HEK293T (cell line): ENCODE measurements at regions not wholly inside any gene's neighbourhood (a gene's known extent, or its start where the extent isn't known, plus 50 kb on each side); places are given as distances from the start of the nearest gene placed in this dataset.

Source experiments
- CTCF ChIA-PET: fragments of 350-600 bp; formaldehyde crosslinking; extraction: SDS; loops from one replicate; lab custom pipeline; 2021; ENCODE audit warnings: antibody characterized with exemption, inconsistent platforms; lab: Yijun Ruan, JAX
- POLR2A ChIA-PET: fragments of 350-600 bp; formaldehyde crosslinking; extraction: SDS; loops from one replicate; lab custom pipeline; 2020; ENCODE audit warnings: antibody characterized with exemption, inconsistent platforms; lab: Yijun Ruan, JAX
- DNase-seq: peaks from one replicate; pipeline ENCODE4 v3.0.0; 2012; ENCODE audit warnings: mixed read lengths; ENCODE audit errors: extremely low spot score
- ARNT ChIP-seq: fragments of 450-650 bp; IDR thresholded peaks from 2 replicates; pipeline ENCODE4 v1.6.1; 2017; ENCODE audit warnings: mild to moderate bottlenecking
- BHLHE40 ChIP-seq: fragments of 450-650 bp; IDR thresholded peaks from 2 replicates; pipeline ENCODE4 v1.6.1; 2016; ENCODE audit warnings: mild to moderate bottlenecking, moderate library complexity, borderline replicate concordance
- CTBP1 ChIP-seq: fragments of 450-650 bp; IDR thresholded peaks from 2 replicates; pipeline ENCODE4 v1.6.1; 2016; ENCODE audit warnings: borderline replicate concordance
- ELF4 ChIP-seq: fragments of 450-650 bp; IDR thresholded peaks from 2 replicates; pipeline ENCODE4 v1.6.1; 2017; ENCODE audit warnings: antibody characterized with exemption
- FOXA1 ChIP-seq: fragments of 450-650 bp; IDR thresholded peaks from 2 replicates; pipeline ENCODE4 v1.6.1; 2016; ENCODE audit warnings: mild to moderate bottlenecking
- FOXK2 ChIP-seq: fragments of 450-650 bp; IDR thresholded peaks from 2 replicates; pipeline ENCODE4 v1.6.1; 2016; ENCODE audit warnings: mild to moderate bottlenecking
- FOXM1 ChIP-seq: fragments of 450-650 bp; IDR thresholded peaks from 2 replicates; pipeline ENCODE4 v1.6.1; 2017; ENCODE audit warnings: mild to moderate bottlenecking, borderline replicate concordance
- HDGF ChIP-seq: fragments of 450-650 bp; IDR thresholded peaks from 2 replicates; pipeline ENCODE4 v1.6.1; 2017; ENCODE audit warnings: antibody characterized with exemption, borderline replicate concordance
- L3MBTL2 ChIP-seq: fragments of 450-650 bp; conservative IDR thresholded peaks from 2 replicates; pipeline ENCODE4 v1.6.1; 2016; ENCODE audit warnings: mild to moderate bottlenecking
- LEF1 ChIP-seq: fragments of 450-650 bp; IDR thresholded peaks from 2 replicates; pipeline ENCODE4 v1.6.1; 2017; ENCODE audit warnings: mild to moderate bottlenecking, borderline replicate concordance
- NFRKB ChIP-seq: fragments of 450-650 bp; IDR thresholded peaks from 2 replicates; pipeline ENCODE4 v1.6.1; 2016; ENCODE audit warnings: mild to moderate bottlenecking, moderate library complexity
- SP1 ChIP-seq: fragments of 450-650 bp; IDR thresholded peaks from 2 replicates; pipeline ENCODE4 v1.6.1; 2017
- SUZ12 ChIP-seq: fragments of 450-650 bp; IDR thresholded peaks from 2 replicates; pipeline ENCODE4 v1.6.1; 2016; ENCODE audit warnings: mild to moderate bottlenecking
- TARDBP ChIP-seq: fragments of 450-650 bp; IDR thresholded peaks from 2 replicates; pipeline ENCODE4 v1.6.1; 2016
- ZNF384 ChIP-seq: fragments of 450-650 bp; IDR thresholded peaks from 2 replicates; pipeline ENCODE4 v1.6.1; 2016
- TF ChIP-seq, protein P1 (sequence below): fragments of 450-650 bp; IDR thresholded peaks from 2 replicates; pipeline ENCODE4 v1.6.1; 2016

DNA sequence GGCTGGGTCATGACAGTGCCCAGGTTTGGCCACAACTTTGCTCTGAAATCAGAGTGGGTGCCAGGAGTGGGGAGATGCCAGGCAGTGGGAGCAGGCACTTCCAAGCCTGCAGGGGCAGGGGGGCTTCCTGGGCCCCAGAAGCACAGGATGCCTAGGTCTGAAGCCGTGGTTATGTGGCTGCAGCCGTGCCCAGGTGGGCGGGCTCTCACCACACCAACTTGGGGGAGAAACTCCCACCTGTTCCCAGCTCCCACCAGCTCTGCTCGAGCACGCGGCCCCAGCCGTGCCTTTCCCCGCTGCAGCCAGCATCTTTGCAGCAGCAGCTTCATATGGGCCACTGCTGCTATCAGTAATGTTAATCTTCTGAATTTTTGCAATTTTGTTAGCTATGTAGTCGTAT lies 331.4 kb downstream of the USP25 start:
- CTCF ChIA-PET: interaction anchor here (0.7 kb wide), 1 partner anchor 1098 kb away, joined by 4 read pairs; no protein-coding TSS in a partner anchor
- no peak for DNase-seq
- TF ChIP-seq ARNT (no peak), NFRKB (no peak), L3MBTL2 (no peak), ELF4 (no peak), FOXM1 (no peak), TARDBP (no peak), ZNF384 (no peak), SP1 (no peak), FOXA1 (no peak), LEF1 (no peak), BHLHE40 (no peak), CTBP1 (no peak), SUZ12 (no peak), FOXK2 (no peak), HDGF (no peak)
- TF ChIP-seq, protein P1, sequence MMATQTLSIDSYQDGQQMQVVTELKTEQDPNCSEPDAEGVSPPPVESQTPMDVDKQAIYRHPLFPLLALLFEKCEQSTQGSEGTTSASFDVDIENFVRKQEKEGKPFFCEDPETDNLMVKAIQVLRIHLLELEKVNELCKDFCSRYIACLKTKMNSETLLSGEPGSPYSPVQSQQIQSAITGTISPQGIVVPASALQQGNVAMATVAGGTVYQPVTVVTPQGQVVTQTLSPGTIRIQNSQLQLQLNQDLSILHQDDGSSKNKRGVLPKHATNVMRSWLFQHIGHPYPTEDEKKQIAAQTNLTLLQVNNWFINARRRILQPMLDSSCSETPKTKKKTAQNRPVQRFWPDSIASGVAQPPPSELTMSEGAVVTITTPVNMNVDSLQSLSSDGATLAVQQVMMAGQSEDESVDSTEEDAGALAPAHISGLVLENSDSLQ: no peak
- POLR2A ChIA-PET: no interaction called here

DNA sequence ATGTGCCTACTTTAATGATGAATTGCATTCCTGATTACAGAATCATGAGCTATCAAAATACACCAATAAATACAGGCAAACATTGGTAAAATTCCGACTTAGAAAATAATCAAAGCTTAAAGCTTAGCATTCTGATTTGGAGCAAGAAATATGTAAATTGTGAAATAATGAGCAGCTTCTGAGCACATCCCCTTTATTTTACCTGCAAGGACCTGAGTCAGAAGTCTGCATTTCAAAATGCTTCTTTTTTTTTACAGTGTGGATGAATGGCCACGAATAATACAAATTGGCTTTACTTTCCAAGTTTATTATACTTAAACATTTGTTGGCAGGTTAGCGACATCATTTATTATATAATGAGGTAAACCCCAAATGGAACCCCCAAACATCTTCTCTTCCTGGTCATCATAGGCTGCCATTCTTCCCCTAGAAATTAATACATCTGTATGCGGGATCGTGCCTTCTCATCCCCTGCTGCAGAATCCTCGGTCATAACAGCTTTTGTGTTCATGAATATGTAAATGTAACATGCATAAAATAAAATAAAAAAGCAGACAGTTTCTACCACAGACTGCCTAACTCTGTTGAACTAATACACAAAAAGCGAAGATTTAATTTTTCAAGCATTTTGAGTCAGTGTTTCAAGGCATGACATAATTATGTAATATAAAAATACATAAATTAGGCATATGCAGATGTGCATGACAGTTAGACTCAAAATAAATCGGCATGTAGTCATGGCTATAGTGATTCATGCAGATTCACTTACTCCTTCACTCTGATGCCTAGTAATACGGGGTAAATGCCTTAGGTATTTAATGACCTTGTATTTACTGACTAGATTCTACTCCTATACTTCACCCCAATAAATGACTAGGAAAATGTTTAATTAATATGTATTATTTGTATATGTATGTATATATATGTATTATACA lies 339.7 kb downstream of the USP25 start:
- TF ChIP-seq FOXA1: no peak
- DNase-seq: no peak
- ChIA-PET POLR2A (no interaction called here), CTCF (no interaction called here)

DNA sequence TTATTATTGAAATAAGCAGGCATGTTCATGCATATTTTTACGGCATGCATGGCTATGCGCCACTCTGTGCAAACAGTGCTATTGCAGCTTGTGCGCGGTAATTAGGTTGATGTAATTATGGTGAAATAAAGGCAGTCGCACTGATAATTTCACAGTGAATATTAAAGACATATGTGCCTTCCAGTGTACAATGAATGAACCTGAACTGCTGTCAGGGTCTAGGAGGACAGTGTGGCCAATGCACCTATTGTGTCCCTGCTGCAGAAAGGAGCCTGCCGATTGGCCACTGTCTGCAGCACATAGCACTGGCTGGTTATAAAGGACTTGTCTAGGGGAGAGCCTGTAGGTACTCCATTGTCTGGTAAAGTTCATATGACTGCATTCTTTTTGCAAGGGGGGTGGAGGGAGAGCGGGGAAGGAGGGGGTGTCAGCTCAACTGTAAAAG lies 340.4 kb downstream of the USP25 start:
- ChIA-PET CTCF (no interaction called here), POLR2A (no interaction called here)
- TF ChIP-seq FOXM1: no peak
- TF ChIP-seq ZNF384: no peak
- no peak for TF ChIP-seq FOXA1
- TF ChIP-seq SP1: no peak
- TF ChIP-seq SUZ12: no peak
- no peak for TF ChIP-seq FOXK2
- TF ChIP-seq LEF1: no peak
- no peak for TF ChIP-seq TARDBP
- no peak for TF ChIP-seq ARNT
- no peak for TF ChIP-seq HDGF
- TF ChIP-seq BHLHE40: no peak
- TF ChIP-seq CTBP1: no peak
- TF ChIP-seq, protein P1: no peak
- no peak for TF ChIP-seq ELF4
- no peak for TF ChIP-seq L3MBTL2
- TF ChIP-seq NFRKB: no peak
- DNase-seq: no peak

DNA sequence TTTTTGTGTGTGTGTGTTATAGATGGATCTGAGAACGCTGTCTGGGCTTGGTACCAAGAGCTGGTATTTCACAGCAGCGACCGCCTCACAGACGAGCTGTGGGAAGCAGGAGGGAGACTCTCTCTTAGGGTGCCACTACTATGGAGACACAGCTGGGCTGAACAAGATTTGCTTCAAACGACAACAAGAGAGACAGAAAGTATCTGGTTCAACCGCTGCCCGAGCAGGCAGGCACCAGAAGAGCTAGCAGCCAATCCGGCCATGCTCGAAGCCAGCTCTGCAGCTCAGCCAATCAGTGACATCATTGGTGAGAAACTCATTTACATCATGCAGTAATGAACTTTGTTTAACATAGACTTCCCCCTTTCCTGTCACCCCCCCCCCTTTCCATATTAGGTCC lies 341.3 kb downstream of the USP25 start:
- ChIA-PET POLR2A (no interaction called here), CTCF (no interaction called here)
- no peak for DNase-seq
- TF ChIP-seq, protein P1: no peak
- no peak for TF ChIP-seq CTBP1
- no peak for TF ChIP-seq FOXM1

DNA sequence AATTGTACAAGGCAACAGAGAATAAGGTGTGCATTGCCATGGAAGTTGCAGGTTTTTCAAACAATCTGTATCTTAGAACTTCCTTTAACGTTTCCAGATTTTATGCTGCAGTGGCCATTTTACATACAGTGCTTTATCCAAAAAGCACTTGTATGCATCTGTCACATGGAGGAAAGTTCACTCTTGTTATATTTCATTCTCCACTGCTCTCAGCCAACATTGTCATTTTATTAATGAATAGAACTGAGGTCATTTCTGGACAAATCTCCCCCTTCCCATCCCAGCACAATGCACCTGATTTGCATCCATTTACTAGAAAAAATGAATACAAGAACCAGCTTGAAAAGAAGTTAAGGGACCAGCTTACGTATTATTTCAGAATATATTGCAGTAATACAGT lies 342.0 kb downstream of the USP25 start:
- TF ChIP-seq LEF1 (no peak), SP1 (no peak), CTBP1 (no peak), HDGF (no peak), BHLHE40 (no peak), ELF4 (no peak)
- TF ChIP-seq, protein P1: no peak
- DNase-seq: no peak
- ChIA-PET CTCF (no interaction called here), POLR2A (no interaction called here)

DNA sequence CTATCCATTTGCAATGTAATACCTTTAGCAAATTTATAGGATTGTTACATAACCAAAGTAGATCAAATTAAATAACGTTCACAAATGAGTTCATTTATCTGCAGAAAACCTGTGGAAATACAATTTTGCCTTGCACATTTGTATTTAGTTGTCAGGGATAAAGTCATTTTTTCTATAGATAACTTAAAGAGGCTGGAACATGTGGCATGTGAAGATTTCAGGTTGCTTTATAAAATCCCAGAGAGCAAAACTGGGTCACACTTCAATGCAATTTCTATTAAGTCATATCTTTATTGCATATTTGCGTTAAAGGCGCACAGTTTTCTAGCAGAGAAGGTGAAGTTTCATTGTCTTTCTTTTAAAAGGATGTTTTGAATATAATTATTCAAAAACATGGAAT lies 342.4 kb downstream of the USP25 start:
- DNase-seq: no peak
- POLR2A ChIA-PET: no interaction called here
- CTCF ChIA-PET: no interaction called here
- TF ChIP-seq TARDBP (no peak), HDGF (no peak), L3MBTL2 (no peak), FOXA1 (no peak), CTBP1 (no peak), LEF1 (no peak), SP1 (no peak), SUZ12 (no peak)
- TF ChIP-seq, protein P1: no peak
